ENCODE measurements at regions not wholly inside any gene's neighbourhood (a gene's known extent, or its start where the extent isn't known, plus 50 kb on each side); places are given as distances from the start of the nearest gene placed in this dataset.

DNA sequence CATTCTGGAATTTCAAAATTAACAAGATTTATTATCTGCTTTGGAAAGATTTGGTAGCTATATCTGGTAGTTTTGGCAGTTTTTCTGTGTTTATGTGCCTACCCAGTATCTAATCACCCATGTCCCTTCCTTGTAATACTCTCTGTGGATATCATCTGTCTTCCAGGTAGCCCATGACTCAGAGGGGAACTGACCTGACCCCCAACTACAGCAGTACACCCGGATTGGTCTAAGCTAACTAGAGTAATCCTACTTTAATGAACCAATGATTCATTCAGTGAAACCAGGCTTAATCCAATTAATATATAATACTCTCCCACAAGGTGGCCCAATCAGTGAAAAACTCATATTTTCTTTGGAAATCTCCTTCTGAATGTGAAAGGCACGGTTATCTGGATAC is 295.3 kb upstream of the SULF2 start:
- Histone ChIP-seq H3K79me2 (ENCODE audit: control insufficient read depth, insufficient read depth, low read length) (no peaks in the 10 kb centered on the region), H2AFZ (ENCODE audit: control insufficient read depth, low read depth, low read length) (no peak overlapping the region), H3K4me1 (ENCODE audit: control insufficient read depth, insufficient read depth, low read length) (no peaks in the 10 kb centered on the region), H3K27ac (ENCODE audit: control insufficient read depth, insufficient read depth) (no peak overlapping the region), H3K9ac (ENCODE audit: control insufficient read depth, insufficient read depth, low read length) (no peak overlapping the region), H3K4me3 (no peak overlapping the region), H3K27me3 (replicated peaks in 1 of 2; ENCODE audit: control insufficient read depth in 2 of 2, insufficient read depth in 2 of 2, low read length in 1 of 2) (no peaks in the 10 kb centered on the region), H3K36me3 (ENCODE audit: control insufficient read depth in 2 of 2, insufficient read depth in 2 of 2, low read length in 1 of 2) (no peaks in the 10 kb centered on the region), H4K20me1 (ENCODE audit: control insufficient read depth, insufficient read depth) (no peaks in the 10 kb centered on the region), H3K9me3 (replicated peaks; ENCODE audit: control insufficient read depth, insufficient read depth, low read length) (peaks cover 2% of the 10 kb centered on the region; the same call in 2 of the 3 replicates), H3K4me2 (ENCODE audit: control insufficient read depth, insufficient read depth) (no peak overlapping the region)
- in situ Hi-C loops (cut with MboI), result no loop called here
- ATAC-seq (no peak), DNase-seq (ENCODE audit: low read depth, low spot score) (no peak), FAIRE-seq (no peak)
- POLR2A ChIA-PET, result no interaction called here
- intact Hi-C loops (cut with micrococcal nuclease; ENCODE audit: unreplicated experiment), result no loop called here
- no TSS peak for BruUV-seq (replicated peaks)
- TF ChIP-seq GABPA (IDR thresholded peaks at IDR 0.05; ENCODE audit: low read depth) (no peak), MYC (IDR thresholded peaks at IDR 0.05; ENCODE audit: insufficient read depth, insufficient read length, insufficient replicate concordance, low read length, severe bottlenecking) (no peak), PAX5 (IDR thresholded peaks at IDR 0.05; ENCODE audit: borderline replicate concordance, low read depth, low read length) (no peak), PML (IDR thresholded peaks at IDR 0.05; ENCODE audit: low read length) (no peak), HCFC1 (IDR thresholded peaks at IDR 0.05; ENCODE audit: low read length) (no peak), JUNB (IDR thresholded peaks at IDR 0.05) (no peak), TCF12 (IDR thresholded peaks at IDR 0.05; ENCODE audit: low read depth, low read length) (no peak), HDAC2 (IDR thresholded peaks at IDR 0.05) (no peak), BACH1 (IDR thresholded peaks at IDR 0.05; ENCODE audit: borderline replicate concordance) (no peak), JUND (IDR thresholded peaks at IDR 0.05; ENCODE audit: low read depth, low read length) (no peak), TARDBP (IDR thresholded peaks at IDR 0.05; ENCODE audit: borderline replicate concordance) (no peak), MEF2A (IDR thresholded peaks at IDR 0.05; ENCODE audit: insufficient read depth, low read depth, low read length) (no peak), CBX3 (IDR thresholded peaks at IDR 0.05; ENCODE audit: borderline replicate concordance, low read depth) (no peak)
- TF ChIP-seq, protein P1, sequence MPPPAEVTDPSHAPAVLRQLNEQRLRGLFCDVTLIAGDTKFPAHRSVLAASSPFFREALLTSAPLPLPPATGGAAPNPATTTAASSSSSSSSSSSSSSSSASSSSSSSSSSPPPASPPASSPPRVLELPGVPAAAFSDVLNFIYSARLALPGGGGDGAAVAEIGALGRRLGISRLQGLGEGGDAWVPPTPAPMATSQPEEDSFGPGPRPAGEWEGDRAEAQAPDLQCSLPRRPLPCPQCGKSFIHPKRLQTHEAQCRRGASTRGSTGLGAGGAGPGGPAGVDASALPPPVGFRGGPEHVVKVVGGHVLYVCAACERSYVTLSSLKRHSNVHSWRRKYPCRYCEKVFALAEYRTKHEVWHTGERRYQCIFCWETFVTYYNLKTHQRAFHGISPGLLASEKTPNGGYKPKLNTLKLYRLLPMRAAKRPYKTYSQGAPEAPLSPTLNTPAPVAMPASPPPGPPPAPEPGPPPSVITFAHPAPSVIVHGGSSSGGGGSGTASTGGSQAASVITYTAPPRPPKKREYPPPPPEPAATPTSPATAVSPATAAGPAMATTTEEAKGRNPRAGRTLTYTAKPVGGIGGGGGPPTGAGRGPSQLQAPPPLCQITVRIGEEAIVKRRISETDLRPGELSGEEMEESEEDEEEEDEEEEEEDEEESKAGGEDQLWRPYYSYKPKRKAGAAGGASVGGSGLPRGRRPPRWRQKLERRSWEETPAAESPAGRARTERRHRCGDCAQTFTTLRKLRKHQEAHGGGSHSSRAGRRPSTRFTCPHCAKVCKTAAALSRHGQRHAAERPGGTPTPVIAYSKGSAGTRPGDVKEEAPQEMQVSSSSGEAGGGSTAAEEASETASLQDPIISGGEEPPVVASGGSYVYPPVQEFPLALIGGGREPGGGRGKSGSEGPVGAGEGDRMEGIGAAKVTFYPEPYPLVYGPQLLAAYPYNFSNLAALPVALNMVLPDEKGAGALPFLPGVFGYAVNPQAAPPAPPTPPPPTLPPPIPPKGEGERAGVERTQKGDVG (CRISPR knock-in tag; IDR thresholded peaks at IDR 0.05), result no peak
- SMC1A ChIA-PET (ENCODE audit: uncharacterized antibody, unreplicated experiment), result no interaction called here
- RAD21 ChIA-PET (ENCODE audit: unreplicated experiment), result no interaction called here
- CTCF ChIA-PET, result no interaction called here
- WGBS (ENCODE audit: insufficient coverage, insufficient replicate concordance, low lambda C conversion rate, missing lambda C conversion rate), result 0% methylated on average over 2 of the region's 2 CpGs
